Calu3 (cell line): ENCODE measurements at regions not wholly inside any gene's neighbourhood (a gene's known extent, or its start where the extent isn't known, plus 50 kb on each side); places are given as distances from the start of the nearest gene placed in this dataset.

Experiments
- BruUV-seq: library from RNA; stranded (reverse); fragments of 400-500 nt; replicated peaks from 2 replicates; lab custom pipeline; 2021; lab: Mats Ljungman, UMichigan
- CTCF ChIA-PET: fragments of 300-600 bp; sonication (Branson Sonifier 250); formaldehyde crosslinking; loops from one replicate; lab custom pipeline; 2022; ENCODE audit warnings: antibody characterized with exemption; lab: Charles Lee
- DNase-seq: peaks from one replicate; pipeline ENCODE4 v3.0.0; 2022
- H3K27ac Mint-ChIP-seq: one replicate; pipeline ENCODE4 v1.8.0; 2022; ENCODE audit warnings: mixed read lengths; ENCODE audit not compliant: unreplicated experiment
- H3K27me3 Mint-ChIP-seq: one replicate; pipeline ENCODE4 v1.8.0; 2022; ENCODE audit warnings: mixed read lengths; ENCODE audit not compliant: unreplicated experiment
- H3K36me3 Mint-ChIP-seq: one replicate; pipeline ENCODE4 v1.8.0; 2022; ENCODE audit warnings: mild to moderate bottlenecking, moderate library complexity, mixed read lengths; ENCODE audit not compliant: insufficient read depth, unreplicated experiment
- H3K4me1 Mint-ChIP-seq: one replicate; pipeline ENCODE4 v1.8.0; 2022; ENCODE audit warnings: mild to moderate bottlenecking, low read depth, mixed read lengths; ENCODE audit not compliant: unreplicated experiment
- H3K4me3 Mint-ChIP-seq: one replicate; pipeline ENCODE4 v1.8.0; 2022; ENCODE audit warnings: mild to moderate bottlenecking, low read depth, moderate library complexity, mixed read lengths; ENCODE audit not compliant: unreplicated experiment
- H3K9me3 Mint-ChIP-seq: one replicate; pipeline ENCODE4 v1.8.0; 2022; ENCODE audit warnings: low read depth, mixed read lengths; ENCODE audit not compliant: unreplicated experiment
- CTCF ChIP-seq: fragments of 200-600 bp; IDR thresholded peaks from one replicate; pipeline ENCODE4 v1.8.0; 2022; ENCODE audit warnings: antibody characterized with exemption; ENCODE audit not compliant: unreplicated experiment
- intact Hi-C: fragments of 100-400 bp; cut with micrococcal nuclease; formaldehyde crosslinking; loops from one replicate; pipeline ENCODE4 v1.10.0; 2022; ENCODE audit not compliant: unreplicated experiment

GRCh38 chr1:221001167-221001566 is 121.9 kb downstream of the HLX start:
- Mint-ChIP-seq H3K36me3 (no peaks in the 10 kb centered on the region), H3K4me1 (no peaks in the 10 kb centered on the region), H3K4me3 (no peak overlapping the region), H3K27ac (no peak overlapping the region), H3K9me3 (peaks cover 2% of the 10 kb centered on the region), H3K27me3 (no peaks in the 10 kb centered on the region)
- DNase-seq = no peak
- CTCF ChIA-PET = no interaction called here
- BruUV-seq = no TSS peak
- intact Hi-C loops = no loop called here
- TF ChIP-seq CTCF = no peak

DNA sequence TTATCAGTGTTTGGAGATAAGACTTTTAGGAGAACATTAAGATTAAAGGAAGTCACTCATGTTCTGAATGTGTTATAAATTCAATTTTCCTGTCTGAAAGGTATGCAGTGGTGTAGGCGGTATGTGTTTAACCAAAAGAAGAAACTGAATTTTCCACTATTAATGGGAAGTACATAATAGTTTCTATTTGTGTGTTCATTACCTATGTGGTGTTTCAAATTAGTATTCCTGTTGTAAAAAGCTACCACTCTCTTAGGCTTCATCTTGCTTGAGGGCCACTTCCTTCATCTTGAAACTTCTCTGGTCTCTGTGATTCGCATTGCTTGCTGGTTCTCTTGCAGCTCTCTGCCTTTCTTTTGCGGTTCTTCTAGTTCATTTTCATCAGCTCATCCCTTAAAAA is 123.4 kb downstream of the HLX start:
- Mint-ChIP-seq H3K4me1 (no peaks in the 10 kb centered on the region), H3K9me3 (no peaks in the 10 kb centered on the region), H3K27ac (no peak overlapping the region), H3K27me3 (no peaks in the 10 kb centered on the region), H3K4me3 (no peak overlapping the region), H3K36me3 (no peaks in the 10 kb centered on the region)
- CTCF ChIA-PET = no interaction called here
- TF ChIP-seq CTCF = no peak
- no TSS peak for BruUV-seq
- no peak for DNase-seq
- intact Hi-C loops = no loop called here

- no peak for TF ChIP-seq CTCF
- CTCF ChIA-PET = interaction anchor here (0.5 kb wide), 1 partner anchor 84 kb away, joined by 5 read pairs; no protein-coding TSS in a partner anchor
- BruUV-seq = no TSS peak
- H3K27ac Mint-ChIP-seq = no peak overlapping the region
- H3K4me3 Mint-ChIP-seq = no peak overlapping the region
- H3K27me3 Mint-ChIP-seq = no peaks in the 10 kb centered on the region
- H3K4me1 Mint-ChIP-seq = no peaks in the 10 kb centered on the region
- H3K36me3 Mint-ChIP-seq = no peaks in the 10 kb centered on the region
- intact Hi-C loops = no loop called here
- H3K9me3 Mint-ChIP-seq = no peaks in the 10 kb centered on the region
- DNase-seq = no peak
Observed at GRCh38 chr1:221011145-221011544, 131.9 kb downstream of the HLX start.

DNA sequence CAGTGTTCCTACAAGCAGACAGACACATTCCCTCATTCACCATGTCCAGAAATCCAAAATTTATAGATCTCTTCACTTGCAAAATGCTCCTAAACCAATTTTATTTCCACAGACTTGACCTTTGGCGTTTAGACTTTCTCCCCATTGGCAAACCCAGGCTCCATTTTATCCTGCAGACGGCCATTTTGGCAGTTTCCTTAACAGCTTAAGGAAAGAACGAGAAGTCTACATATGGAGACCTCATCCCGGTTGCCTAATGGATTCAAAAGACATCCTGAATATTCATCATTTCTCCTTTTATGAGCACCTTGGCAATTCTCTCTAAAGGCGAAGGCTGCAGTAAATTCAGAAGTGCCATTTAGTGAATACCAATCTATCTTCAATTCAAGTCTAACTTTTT is 132.9 kb downstream of the HLX start:
- Mint-ChIP-seq H3K36me3 (no peaks in the 10 kb centered on the region), H3K4me1 (no peaks in the 10 kb centered on the region), H3K9me3 (no peaks in the 10 kb centered on the region), H3K27me3 (no peaks in the 10 kb centered on the region), H3K4me3 (no peak overlapping the region), H3K27ac (no peak overlapping the region)
- intact Hi-C loops = no loop called here
- DNase-seq = no peak
- TF ChIP-seq CTCF = no peak
- no TSS peak for BruUV-seq
- CTCF ChIA-PET = no interaction called here
